ENCODE measurements at regions not wholly inside any gene's neighbourhood (a gene's known extent, or its start where the extent isn't known, plus 50 kb on each side); places are given as distances from the start of the nearest gene placed in this dataset.
A peak's percentile ranks its signal among the peaks of the same experiment; 100 is the strongest.

GRCh38 chr11:19660076-19660475 lies 52.6 kb upstream of the NAV2 start:
- ChIA-PET POLR2A (ENCODE audit: partially characterized antibody) (no interaction called here), CTCF (ENCODE audit: partially characterized antibody) (interaction anchor here (0.6 to 4.7 kb wide), 6 partner anchors 13 to 461 kb away, joined by 3 to 27 read pairs (median 13); no protein-coding TSS in a partner anchor)
- Histone ChIP-seq H3K27ac (ENCODE audit: low read depth, low read length) (no peak overlapping the region), H3K79me1 (ENCODE audit: low read depth, low read length) (no peaks in the 10 kb centered on the region; the same call in none of the 2 replicates), H3K36me3 (ENCODE audit: control insufficient read depth in 2 of 4, insufficient read depth in 4 of 4, low read length in 3 of 4) (no peaks in the 10 kb centered on the region), H3K4me2 (ENCODE audit: insufficient read depth in 1 of 2, low read depth in 2 of 2, low read length in 2 of 2) (no peak overlapping the region), H3K23ac (ENCODE audit: insufficient read length) (no peak overlapping the region), H3K23me2 (ENCODE audit: low read depth, low read length) (no peaks in the 10 kb centered on the region), H2BK5ac (ENCODE audit: low read depth, low read length) (no peak overlapping the region), H2BK120ac (replicated peaks; ENCODE audit: low read depth, low read length) (no peak overlapping the region), H2BK15ac (ENCODE audit: low read length) (no peak overlapping the region), H4K91ac (replicated peaks; ENCODE audit: insufficient read length, low read length) (no peak overlapping the region), H2BK20ac (ENCODE audit: low read length) (no peak overlapping the region), H4K8ac (ENCODE audit: extremely low read depth, insufficient read depth, low read length) (no peak overlapping the region; the same call in 1 of the 2 replicates), H2AFZ (ENCODE audit: low read length) (no peak overlapping the region), H3K56ac (replicated peaks; ENCODE audit: insufficient read length, low read depth, low read length) (no peak overlapping the region), H4K5ac (ENCODE audit: insufficient read length, low read depth, low read length) (no peak overlapping the region), H2AK5ac (ENCODE audit: low read depth, low read length) (no peak overlapping the region), H3K4me1 (replicated peaks in 1 of 4; ENCODE audit: control insufficient read depth in 3 of 4, insufficient read depth in 4 of 4, low read length in 3 of 4) (no peaks in the 10 kb centered on the region), H3K18ac (ENCODE audit: extremely low read depth, low read length) (no peak overlapping the region), H2BK12ac (ENCODE audit: low read depth, low read length) (no peak overlapping the region), H3K79me2 (ENCODE audit: control insufficient read depth in 1 of 2, insufficient read depth in 2 of 2, low read length in 2 of 2) (no peaks in the 10 kb centered on the region), H3K27me3 (replicated peaks in 1 of 4; ENCODE audit: control insufficient read depth in 3 of 4, extremely low read depth in 1 of 4, insufficient read depth in 3 of 4, low read length in 3 of 4) (no peaks in the 10 kb centered on the region), H3K9ac (replicated peaks in 1 of 4; ENCODE audit: extremely low read depth in 1 of 4, low read depth in 3 of 4, low read length in 3 of 4) (no peak overlapping the region), H3K4ac (replicated peaks; ENCODE audit: insufficient read length, low read depth, low read length) (no peak overlapping the region), H3K14ac (ENCODE audit: insufficient read length) (no peak overlapping the region), H4K20me1 (replicated peaks in 1 of 2; ENCODE audit: control insufficient read depth in 1 of 2, insufficient read depth in 2 of 2, low read length in 2 of 2) (no peaks in the 10 kb centered on the region), H3K4me3 (ENCODE audit: extremely low read depth in 1 of 4, insufficient read depth in 2 of 4, low read depth in 3 of 4, low read length in 4 of 4) (no peak overlapping the region), H3K9me3 (ENCODE audit: insufficient read depth in 2 of 2, low read depth in 1 of 2, low read length in 1 of 2) (0 out of 4 replicates have a peak, but pooled peaks cover 0 to 2% of the 10 kb centered on the region in 2 experiments)
- no peak for TF ChIP-seq MAFK (IDR thresholded peaks at IDR 0.05; ENCODE audit: low read depth, low read length)
- TF ChIP-seq TAF7 (optimal IDR thresholded peaks at IDR 0.05; ENCODE audit: borderline replicate concordance, low read depth, low read length) = no peak
- TF ChIP-seq HDAC6 (IDR thresholded peaks at IDR 0.05; ENCODE audit: low read depth, low read length) = no peak
- peak; percentile 69; the same call in 1 of the 2 replicates for TF ChIP-seq JUND (IDR thresholded peaks at IDR 0.05; ENCODE audit: low read length)
- no peak for TF ChIP-seq TCF12 (IDR thresholded peaks at IDR 0.05; ENCODE audit: low read depth, low read length)
- no peak for TF ChIP-seq SP1 (IDR thresholded peaks at IDR 0.05; ENCODE audit: low read depth, low read length)
- WGBS, 2 experiments (ENCODE audit: extremely low coverage in 1 of 2, insufficient coverage in 1 of 2, insufficient read length in 1 of 2, insufficient replicate concordance in 2 of 2, low coverage in 1 of 2, low lambda C conversion rate in 2 of 2, missing lambda C conversion rate in 1 of 2) = 70% methylated on average over 5 of the region's 5 CpGs; no CpG with 5 or more reads in 1 of the 2 experiments
- DNase-seq (ENCODE audit: low read depth in 1 of 2, low spot score in 2 of 2) (no peak), FAIRE-seq (no peak)
